Fibroblast of skin of left quadriceps (primary cell): ENCODE measurements at regions not wholly inside any gene's neighbourhood (a gene's known extent, or its start where the extent isn't known, plus 50 kb on each side); places are given as distances from the start of the nearest gene placed in this dataset.

ENCODE experiments used
- DNase-seq, 2 experiments: peaks; one replicate each; pipeline ENCODE4 v3.0.0-alpha.2; 2013; ENCODE audit warnings: low read depth in 2 of 2

DNA sequence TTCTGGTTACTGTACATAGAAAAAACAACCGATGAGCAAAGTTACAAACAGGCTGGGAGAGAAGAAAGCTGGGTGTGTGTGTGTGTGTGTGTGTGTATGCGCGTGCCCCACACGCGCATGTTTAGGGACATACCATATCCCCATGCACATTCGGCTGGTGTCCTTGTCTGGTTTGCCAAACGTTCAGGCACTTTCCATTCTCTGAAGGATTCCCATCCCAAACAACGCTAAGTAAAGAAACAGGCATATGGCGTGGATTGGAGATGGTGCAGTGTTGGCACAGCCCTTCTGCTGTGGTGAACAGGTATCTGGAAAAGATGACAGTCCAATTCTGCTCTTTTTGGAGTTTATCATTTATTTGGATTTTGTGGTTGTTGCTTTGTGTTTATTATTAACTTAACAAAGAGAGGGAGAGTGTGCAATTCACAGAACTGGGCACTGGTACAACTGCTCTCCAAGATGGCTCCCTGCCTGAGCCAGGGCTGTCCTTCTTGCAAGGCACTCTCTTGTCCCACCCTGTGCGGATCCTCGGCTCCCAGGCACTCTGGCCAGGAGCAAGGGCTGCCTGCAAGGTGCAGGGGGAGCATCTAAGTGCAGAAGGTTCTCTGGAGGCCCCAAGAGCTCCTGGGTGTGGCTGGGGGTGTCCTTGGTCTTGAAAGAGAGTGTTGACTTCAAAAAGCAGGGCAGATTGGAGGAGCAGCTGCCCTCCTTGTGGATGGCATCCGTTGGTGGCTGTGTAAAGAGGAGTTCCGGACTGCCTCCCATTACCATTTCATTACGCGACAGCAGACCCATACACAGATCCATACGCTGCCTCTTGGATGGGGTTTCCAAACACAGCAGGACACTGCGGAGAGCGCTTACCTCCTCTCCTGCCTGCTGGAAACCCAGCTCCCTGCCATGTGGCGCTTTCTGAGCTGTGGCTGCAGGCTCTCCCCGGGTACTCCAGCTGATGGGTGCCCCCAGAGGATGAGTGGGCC, 263.1 kb downstream of the ZNF536 start:
- DNase-seq: no peak

DNA sequence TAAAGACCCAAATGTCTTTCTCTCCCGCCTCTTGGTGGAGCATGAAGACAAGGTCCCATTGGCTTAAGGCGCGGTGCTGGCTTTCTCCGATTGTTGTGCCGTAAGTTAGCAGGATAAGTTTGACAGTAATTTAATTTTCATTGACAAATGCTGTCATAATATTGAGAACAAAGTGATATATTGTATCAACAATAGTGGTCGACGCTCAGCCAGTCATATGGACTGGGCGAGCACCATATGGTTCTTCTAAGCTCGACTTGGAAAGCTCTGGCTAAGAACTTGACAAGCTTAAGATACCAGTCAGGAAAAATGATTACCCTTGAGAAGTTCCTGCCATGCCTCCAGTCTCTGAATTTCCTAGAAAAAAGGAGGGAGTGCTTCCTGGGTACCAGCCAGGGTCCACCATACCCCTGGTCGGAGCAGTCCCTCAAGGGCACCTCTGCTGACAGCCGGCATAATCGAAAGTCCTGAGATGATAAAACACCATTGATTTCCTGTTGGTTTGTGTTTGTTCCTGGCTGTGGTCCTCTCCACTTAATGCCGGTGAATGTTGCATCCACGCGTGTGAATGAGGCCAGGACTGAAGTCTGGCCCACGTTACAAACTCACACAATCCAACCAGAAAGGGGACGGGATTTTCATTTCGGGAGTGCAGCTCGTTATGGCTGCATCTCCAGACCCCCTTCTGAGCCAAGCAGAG, 262.1 kb downstream of the ZNF536 start:
- no peak for DNase-seq

DNA sequence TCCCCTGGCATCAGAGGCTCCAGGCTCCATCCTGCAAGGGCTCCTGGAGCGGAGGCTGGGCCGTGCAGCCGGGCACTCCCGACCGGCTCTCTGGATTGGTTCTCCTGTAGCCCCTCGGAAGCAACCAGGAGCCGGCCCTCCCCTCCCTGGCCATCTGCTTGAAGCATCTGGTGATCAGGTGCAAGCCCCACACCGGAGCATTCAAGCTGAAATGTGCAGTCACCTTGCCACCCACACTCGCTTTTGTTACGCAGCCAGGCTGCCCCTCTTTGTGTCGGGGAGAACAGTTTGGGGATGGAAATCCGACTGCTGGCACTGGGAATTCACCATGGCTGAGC, 258.8 kb downstream of the ZNF536 start:
- no peak for DNase-seq

DNA sequence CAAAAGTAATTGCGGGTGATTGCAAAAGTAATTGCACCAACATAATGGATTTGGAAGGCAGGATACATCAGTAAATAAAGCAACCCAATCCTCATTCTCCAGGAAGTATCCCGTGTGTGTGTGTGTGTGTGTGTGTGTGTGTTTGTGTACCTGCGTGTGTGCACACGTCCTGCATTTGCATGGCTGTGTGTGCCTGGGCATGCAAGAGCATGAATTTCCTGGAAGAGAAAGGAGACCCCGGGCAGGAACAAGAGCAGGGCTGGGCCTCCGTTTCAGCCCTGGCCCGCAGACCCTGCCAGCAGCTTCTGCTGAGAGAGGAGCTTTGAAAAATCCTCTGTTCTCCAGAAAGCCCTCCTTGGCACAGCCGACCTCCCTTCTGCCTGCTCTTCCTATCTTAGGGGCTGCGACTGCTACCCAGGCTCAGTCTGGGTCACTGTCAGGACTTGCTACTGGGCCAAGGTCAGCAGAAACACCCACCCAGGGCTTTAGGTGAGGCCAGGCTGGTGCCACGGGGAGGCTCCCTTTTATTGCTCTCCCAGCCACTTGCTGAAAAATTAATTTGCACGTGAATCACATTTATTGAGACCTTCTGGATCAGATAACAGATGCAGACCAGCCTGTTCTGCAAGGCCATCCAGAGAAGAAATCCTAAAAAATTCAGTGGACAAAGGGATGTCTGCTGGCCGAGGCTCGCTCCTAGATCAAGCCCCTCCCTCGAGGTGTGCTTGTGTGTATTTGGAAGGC, 258.3 kb downstream of the ZNF536 start:
- DNase-seq: no peak

DNA sequence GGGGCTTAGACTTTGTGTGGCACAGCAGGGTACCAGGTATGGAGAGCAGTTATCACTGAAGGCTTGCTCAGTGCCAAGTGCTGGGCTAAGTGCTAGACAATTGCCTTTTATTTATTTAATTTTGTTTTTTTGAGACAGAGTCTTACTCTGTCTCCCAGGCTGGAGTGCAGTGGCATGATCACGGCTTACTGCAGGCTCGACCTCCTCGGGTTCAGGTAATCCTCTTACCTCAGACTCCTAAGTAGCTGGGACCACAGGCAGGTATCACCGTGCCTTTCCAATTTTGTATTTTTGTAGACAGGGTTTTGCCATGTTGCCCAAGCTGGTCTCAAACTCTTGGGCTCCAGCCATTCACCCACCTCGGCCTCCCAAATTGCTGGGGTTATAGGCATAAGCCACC, 256.9 kb downstream of the ZNF536 start:
- no peak for DNase-seq

DNA sequence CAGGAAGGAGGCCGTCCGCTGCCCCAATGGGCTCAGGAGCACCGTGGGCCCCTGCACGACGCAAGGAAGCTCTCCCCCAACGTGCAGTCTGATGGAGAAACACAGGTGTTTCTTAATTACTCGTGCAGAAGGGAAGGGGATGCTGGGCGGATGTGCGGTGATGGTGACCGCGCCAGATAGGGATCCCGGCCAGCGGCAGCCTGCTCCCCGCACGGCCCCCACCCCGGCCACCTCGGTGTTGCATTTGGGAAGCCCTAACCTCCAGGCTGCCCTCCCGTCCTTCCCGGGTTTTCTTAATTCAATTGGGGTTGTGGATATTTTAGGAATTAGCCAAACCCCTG, 254.4 kb downstream of the ZNF536 start:
- no peak for DNase-seq

DNA sequence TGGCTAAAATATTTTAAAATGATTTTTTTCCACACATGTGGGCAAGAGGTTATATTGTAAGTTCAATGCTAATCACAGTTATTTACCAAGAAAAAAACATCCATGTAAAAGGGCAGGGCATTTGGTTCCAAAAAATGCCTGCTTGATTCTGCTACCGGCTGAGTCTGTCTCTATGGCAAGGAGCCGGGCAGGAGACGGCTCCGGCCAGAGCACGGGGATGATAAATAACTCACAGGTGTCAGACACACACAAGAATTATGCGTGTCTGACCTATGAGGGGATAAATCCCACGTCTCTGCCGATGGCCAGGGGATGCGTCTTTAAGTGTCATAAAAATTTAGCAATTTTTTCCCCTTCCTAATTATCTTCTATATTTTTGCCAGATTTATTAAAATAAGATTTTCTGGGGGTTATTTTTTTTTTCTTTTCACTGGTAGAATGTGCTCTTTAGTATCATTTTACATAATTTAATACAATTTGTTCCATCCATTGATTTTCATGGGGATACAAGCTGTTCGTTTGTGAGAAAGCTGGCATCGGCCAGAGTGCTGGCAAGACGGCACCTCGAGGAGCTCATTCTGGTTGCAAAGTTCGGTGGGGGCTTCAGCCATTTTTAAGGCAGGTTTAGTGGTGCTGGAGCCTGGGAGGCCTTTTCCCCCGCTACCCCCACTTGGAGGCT, 253.9 kb downstream of the ZNF536 start:
- no peak for DNase-seq

DNA sequence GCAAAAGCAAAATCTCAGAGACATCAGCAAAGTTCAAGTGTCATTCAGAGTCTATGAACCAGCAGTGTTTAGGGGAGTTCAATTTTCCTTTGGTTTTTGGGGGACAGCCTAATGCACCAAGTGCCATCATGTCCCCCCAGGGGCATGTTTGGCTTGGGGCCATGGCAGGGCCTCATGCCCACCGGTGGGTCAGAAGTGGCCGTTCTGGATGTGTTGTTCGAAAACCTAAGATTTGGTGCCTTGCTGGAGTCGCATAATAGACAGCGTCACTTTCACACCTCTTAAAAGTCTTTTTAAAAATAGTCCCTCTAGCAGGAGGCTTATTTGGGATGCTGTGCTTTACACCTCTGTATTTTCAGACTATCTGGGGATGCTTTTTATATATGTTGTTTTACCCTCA, 250.1 kb downstream of the ZNF536 start:
- DNase-seq: no peak

DNA sequence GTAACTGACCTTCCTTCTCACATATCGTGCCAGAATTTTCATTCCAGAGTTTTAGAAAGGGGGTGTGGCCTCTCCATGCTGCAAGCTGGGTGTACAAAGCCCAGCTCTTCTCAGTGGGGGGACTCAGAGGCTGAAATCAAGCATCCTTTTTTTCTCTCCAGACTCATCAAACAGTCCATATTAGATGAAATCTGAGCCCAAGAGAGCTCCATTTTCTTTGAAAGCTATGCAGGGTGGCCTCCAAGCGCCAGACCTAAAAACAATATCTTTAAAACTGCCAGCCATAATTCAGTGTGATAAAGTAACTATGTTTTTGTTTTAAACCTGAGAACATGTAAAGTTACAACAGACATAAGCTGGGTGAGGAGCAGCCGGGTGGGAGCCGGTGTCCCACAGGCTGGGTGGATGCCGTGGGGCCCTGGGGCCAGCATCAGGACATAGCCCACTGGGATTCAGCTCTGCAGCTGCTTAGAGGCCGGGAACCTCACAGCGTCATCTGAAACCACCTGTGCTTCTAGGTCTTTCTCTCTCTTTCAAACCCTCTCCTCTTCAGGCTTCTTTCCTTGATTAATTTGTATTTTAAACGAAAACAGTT, 249.2 kb downstream of the ZNF536 start:
- no peak for DNase-seq

DNA sequence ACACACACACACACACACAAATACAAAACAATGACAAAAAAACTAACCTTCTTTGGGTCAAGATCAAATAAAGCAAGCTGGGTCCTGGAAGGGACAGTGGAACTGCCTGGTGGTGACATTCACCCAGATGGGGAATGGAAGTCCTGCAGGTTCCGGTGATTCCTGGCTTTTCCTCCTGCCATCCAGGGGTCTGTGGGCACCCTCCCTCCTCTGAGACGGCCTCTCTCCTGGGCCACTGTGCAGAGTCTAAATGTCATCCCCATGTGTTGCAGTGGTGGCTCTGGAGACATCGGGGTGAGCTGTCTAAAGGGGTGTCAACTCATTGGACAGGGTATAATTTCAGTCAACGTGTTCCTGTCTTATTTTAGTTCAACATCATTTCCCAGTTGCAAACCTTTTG, 248.2 kb downstream of the ZNF536 start:
- no peak for DNase-seq

DNA sequence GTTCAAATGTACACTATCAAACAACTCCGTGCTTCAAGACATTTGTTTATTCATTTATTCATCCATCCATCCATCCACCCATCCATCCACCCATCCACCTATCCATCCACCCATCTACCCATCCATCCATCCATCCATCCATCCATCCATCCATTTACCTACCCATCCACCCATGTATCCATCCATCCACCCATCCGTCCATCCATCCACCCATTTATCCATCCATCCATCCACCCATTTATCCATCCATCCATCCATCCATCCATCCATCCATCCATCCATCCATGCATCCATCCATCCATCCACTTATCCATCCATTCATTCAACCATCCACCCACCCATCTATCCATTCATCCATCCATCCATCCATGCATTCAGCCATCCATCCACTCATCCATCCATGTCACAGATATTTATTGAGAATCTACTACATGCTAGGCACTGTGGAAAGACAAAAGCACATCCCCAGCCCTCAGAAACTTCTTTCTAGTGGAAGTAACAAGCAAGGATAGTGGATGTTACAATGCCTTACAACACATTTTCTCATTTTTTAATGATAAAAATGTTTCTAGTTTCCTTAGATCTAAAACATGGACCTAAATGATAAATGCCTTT, 237.6 kb downstream of the ZNF536 start:
- no peak for DNase-seq

DNA sequence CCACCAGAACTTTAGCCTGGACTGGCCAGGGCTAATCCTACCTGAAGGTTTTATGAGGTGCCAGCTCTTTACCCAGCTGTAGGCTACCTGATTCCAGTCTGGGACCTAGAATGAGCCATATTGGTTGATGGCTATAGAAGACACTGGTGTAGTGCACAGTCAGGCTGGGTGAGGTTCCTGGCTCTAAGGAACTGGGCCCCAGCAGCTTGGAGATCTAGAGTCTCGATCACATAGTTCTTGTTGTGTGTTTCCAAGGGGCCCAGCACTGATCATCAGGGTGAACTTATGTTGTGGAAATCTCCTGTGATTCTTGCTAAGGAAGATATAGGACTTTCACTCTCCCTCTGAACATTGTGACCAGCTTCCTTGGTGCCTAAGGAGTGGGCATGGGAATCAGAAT, 236.3 kb downstream of the ZNF536 start:
- no peak for DNase-seq
